HG02870 (cell line): ENCODE measurements at regions not wholly inside any gene's neighbourhood (a gene's known extent, or its start where the extent isn't known, plus 50 kb on each side); places are given as distances from the start of the nearest gene placed in this dataset.
"Not testable (repeated sequence)": the region's sequence is repeated elsewhere in the genome, so short reads cannot be mapped to it uniquely, and the experiment has no call there.

Experiments
- ATAC-seq: cut with Tn5 transposase; IDR thresholded peaks from one replicate; pipeline ENCODE4 v1.9.1; 2021; ENCODE audit warnings: mild to moderate bottlenecking, moderate library complexity; ENCODE audit not compliant: unreplicated experiment

DNA sequence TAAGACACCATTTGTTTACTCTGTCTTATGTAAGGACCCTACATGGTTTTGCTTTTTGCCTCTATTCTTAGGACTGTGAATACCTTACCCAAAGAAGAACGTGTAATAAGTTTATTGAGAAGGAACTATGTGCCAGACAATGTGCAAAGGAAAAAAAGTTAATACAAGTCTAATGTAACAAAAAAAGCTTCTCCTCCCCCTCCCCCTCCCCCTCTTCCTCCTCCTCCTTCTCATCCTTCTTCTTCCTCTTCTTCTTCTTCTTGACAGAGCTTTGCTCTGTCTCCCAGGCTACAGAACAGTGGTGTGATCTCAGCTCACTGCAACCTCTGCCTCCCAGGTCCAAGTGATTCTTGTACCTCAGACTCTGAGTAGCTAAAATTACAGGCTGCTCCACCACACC is 50.9 kb upstream of the MITF start:
- ATAC-seq: no peak

DNA sequence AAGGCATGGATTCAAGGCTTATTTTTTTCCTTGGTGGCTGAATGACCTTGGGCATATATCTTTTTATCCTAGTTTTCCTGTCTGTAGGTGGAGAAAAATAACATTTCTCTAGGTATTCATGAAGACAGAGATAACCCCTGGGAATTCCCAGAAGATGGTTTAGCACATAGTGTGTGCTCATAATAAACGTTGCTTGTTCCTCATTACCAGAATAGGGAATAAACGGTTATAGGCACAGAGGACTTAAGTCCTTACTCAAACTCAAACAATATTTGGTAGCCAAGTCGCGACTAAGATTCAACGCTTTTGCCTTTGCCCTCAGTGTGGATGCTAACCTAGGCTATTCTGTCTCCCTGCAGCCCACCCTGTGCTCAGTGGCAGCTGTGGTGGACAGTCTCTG is 51.6 kb upstream of the MITF start:
- ATAC-seq: no peak

DNA sequence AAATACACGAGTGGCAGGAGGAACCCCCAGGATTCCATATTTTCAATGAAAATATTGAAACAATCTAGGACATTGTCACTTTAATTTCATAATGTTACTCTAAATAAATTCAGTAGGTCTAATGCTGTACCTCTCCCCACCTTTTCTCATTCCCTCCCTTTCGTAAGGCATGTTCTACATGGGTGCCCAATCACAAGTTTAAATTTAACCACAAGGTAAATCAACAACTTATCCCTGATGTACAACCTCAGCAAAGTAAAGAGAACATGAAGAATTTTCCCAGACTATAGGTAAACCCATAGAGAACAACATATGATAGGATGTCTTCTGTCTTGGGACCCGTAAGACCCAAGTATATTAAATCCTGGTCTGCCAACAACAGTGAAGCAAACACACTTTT is 53.2 kb upstream of the MITF start:
- no peak for ATAC-seq

DNA sequence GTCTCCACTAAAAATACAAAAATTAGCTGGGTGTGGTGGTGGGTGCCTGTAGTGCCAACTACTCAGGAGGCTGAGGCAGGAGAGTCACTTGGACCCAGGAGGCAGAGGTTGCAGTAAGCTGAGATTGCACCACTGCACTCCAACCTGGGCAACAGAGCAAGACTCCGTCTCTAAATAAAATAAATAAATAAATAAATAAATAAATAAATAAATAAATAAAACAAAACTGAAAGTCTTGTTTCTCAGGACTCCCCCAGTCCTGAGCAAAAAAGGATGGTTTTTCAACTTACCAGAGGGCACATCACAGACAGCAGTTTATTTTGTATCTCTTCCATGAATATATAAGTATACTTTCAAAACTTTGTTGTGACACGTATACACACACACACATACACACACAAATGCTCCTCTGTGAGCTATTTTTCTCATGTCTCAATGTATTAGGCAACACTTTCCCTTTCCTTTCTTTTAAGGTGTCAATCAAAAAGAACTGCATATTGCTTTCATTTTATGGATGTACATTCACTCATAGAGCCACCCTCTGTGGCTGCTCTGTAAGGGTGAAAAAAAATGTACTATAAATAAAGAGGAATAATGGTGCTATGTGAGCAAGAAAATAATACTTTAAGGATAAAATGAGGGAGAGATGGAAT is 54.8 kb upstream of the MITF start:
- ATAC-seq: no peak

DNA sequence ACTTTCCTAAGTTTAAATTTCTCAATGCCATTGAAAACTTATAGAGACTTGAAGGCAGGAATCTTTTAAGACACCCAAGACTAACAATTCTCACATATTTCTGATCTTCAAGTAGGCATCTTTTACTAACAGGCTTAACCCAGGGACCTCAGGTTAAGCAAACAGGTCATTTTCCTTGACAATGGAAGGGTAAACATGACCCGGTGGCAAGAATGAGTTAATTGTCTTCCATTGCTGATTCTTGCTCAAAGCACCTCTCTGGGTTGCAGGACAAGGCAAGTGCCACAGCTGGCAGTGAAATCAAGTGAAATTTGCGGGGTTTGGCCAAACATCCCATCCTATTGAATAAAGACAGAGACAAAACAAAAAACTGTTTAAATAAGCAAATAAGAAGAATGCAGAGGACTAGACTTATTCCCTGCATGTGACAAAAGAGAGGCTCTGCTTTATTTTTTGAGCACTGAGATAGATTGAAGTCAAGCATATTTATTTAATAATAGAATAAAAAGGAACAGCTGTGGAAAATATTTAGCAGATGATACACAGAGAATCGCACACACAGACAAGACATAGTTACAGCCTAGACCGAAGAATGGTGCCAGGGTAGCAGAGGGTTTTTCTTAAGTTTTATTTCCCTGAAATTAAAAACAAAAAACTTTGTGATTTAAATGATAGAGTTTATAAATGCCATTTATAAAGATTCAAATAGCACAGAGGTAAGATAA is 56.0 kb upstream of the MITF start:
- ATAC-seq: no peak

DNA sequence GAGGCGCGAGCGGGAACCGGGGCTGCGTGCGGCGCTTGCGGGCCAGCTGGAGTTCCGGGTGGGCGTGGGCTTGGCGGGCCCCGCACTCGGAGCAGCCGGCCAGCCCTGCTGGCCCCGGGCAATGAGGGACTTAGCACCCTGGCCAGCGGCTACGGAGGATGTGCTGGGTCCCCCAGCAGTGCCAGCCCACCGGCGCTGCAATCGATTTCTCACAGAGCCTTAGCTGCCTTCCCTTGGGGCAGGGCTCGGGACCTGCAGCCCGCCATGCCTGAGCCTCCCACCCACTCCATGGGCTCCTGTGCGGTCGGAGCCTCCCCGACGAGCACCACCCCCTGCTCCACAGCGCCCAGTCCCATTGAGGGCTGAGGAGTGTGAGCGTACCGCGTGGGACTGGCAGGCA is 61.8 kb upstream of the MITF start:
- not testable (repeated sequence) for ATAC-seq

DNA sequence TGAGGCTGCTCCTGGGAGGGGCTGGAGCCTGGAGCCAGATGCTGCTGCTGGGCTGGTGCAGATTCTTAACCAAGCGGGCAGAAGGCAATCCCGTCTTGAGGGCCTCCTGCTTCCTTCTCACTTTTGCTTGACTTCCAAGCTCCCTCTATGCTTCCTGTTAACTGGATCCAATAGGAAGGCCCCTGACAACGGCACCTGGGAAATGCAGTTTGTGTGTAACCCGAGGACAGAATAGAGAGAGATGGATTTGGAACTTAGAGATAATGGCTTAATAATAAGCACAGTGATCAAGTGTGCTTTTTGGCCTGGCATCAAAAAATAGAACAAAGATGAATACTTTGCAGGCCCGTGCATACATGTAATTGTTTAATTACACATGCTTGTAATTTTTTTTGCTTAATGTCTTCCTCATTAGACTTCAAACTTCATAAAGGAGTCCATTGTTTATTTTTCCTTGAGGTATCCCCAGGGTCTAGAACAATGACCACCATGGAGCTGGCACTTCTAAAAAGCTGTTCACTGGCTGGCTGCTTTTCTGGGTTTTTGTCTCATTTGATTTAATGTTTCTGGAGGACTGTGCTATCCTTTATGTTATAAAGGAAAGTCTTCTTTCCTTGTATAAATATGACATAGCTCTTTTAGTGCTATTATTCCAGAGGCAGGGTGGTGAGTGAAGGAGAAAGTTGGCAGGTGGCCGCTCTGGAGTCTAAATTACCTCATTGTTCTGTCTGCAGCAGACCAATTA is 63.3 kb upstream of the MITF start:
- no peak for ATAC-seq

DNA sequence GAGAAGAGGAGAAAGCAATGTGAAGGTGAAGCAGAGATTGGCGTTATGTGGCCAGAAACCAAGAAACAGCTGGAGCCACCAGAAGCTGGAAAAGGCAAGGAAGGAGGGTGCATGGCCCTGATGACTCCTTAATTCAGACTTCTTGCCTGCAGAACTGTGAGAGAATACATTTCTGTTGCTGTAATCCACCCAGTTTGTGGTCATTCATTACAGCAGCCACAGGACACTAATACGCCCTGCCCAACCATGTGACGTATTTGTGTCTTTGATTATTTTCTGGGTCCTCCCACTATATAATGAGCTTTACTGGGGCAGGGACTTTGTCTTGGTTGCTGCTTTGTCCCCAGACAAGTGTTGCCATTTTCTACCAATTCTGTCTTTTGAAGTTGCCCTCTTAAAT is 64.5 kb upstream of the MITF start:
- no peak for ATAC-seq

DNA sequence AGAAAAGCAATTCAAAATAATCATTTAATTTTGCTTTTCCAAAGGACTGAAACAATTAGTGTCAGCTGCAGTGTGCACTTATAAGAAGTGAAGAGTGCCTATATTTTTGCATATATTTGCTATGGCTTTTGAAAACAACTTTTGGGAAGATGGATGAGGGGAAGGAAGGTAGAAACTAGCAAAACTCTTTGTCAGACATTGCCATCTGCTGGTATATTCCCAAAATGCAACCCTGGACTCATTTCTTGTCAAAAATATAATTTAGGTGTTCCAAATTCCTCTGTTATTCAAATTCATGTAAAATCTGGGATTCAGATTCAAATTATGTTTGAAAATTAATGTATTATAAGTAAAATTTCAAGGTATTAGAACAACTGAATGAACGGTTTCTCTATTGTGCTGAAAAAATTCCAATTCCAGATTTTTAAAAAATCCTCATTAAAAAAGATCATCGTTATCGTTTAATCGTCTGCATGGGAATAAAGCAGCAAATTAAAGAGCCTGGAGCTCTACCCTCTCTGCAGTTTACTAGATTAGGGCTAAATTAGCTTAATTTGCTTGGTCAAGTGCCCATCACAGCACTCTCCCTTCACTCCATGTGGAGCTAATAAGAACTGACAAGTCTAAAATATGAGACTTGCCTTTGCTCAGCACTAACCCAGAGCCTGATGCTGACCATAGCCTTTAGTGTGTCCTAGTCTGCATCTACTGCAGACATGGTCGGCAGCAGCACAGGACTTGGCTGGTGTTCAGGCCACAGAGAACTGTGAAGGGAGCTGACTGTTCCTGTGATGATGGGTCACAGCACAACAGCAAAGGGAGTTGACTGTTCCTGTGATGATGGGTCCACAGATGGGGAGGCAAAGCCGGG is 67.9 kb upstream of the MITF start:
- no peak for ATAC-seq

DNA sequence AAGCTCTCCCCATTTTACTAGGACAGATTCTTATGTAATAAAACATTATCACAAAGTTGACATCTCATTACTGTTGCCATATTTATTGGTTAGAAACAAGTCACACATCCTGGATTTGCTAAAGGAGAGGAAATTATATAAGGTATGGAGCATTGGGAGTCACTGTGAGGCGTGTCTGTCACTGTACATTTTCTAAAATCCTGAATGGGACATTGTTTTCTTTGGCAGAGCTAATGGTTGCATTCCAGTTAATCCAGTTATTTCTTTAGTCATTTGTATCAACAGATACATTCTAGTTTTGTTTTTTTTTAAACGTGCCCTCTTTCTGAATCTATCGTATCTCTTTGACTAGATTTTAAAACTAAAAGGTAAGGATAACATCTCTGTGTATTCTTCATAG is 70.2 kb upstream of the MITF start:
- no peak for ATAC-seq

DNA sequence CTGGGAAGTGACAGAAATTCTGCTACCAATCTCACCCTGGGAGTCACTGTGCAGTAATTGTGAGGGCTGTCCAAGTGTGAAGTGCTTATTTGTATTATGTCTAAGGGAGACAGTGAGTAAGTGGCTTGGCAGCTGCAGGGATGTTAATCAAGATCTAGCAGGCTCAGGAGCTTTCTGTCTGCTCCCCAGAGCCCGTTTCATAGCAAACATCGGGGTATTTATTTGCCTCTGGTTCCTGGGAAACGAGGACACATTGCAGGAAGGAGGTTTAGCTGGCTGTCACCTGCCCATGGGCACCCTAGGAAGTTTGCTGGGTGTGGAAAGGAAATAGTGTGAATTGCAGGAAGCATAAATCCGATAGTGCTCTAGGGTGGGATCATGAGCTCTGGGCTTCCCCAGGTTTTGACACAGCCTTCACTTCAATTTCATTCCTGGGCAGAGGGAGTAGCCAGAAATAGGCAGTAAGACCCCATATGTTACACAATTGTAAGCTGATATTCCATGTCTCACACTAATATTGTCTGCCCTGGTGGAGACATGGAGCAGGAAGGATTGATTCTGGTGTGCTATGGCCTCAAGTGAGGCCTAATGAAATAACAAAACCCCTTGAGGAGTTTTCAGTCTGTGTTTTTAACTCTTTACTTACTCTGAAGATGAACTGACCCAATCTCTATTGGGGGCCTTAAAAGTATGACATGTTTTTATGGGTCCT is 74.1 kb upstream of the MITF start:
- ATAC-seq: no peak

DNA sequence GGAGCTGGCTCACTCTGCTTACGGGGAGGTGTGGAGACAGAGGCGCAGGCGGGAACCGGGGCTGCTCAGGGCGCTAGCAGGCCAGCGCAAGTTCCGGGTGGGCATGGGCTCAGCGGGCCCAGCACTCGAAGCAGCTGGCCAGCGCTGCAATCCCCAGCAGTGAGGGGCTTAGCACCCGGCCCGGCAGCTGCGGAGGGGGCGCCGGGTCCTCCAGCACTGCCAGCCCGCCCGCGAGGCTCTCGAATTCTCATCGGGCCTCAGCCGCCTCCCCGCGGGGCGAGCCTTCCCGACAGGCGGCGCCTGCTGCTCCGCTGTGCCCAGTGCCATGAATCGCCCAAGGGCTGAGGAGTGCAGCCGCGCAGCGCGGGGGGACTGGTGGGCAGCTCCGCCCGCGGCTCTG is 78.6 kb upstream of the MITF start:
- ATAC-seq: no peak

DNA sequence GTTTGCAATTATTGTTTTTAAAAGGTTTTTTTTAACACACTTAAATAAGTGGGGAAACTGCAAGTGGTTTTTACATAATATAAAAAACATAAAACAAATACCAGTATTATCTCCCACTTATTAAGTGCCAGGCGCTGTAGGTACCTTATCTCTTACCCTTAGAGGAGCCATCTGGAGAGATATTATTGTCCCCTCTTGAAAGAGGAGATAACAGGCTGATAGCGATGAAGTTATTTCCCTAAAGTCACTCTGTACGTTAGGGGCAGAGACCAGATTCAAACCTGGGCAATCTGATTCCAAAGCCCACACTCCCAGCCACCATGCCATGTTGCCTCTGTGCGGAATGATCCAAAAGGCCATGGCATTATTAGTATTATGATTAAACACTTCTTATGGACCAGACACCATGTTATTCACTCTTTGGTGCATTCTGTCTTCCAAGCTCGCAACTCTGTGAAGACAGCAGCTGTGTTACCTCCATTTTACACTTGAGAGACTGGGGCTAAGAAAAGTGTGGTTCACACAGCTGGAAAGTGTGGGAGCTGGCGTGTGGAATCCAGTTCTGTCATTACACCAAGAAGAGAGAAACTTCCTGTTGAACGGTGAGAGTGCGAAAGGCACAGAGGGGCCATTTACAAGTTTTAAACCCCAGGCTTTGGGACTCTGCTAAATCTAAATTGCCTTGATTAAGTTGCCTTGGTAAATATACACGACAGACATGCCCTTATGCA is 79.9 kb upstream of the MITF start:
- ATAC-seq: no peak

DNA sequence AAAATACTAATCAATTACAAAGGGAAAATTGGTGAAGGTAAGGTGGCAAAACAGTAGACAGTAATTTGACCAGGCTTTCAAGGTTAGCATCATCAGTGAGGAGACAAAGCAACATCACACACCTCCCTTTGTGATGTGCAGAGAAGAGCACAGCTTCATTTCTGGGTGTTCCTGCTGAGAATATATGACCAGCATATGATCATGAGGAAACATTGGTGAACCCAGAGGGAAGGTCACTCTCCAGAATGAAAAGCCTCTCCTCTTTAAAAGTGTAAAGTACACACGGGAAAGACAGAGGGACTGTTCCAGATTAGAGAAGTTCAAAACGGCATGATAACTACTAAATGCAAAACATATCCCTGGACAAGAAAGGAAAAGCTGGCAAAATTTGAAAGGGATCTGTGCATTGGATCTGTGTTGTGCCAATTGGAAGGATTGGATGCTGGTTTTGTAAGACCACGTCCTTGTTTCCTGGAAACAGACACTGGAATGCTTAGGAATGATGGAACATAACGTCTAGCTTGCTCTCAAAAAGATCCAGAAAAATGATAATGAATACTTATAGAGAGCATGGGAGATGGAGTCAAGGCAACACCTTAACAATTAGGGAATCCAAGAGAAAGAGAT is 80.6 kb upstream of the MITF start:
- ATAC-seq: no peak

DNA sequence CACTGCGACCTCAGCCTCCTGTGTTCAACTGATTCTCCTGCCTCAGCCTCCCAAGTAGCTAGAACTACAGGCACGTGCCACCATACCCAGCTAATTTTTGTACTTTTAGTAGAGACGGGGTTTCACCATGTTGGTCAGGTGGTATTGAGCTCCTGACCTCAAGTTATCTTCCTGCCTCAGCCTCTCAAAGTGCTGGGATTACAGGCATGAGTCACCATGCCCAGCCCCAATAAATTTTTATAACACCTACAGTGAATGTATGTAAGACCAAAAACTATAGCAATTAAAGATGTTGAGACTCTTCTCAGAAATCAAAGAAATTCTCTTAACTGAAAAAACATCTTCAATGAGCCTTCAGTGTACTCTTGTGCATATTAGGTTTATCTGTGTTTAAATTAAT is 82.2 kb upstream of the MITF start:
- not testable (repeated sequence) for ATAC-seq

DNA sequence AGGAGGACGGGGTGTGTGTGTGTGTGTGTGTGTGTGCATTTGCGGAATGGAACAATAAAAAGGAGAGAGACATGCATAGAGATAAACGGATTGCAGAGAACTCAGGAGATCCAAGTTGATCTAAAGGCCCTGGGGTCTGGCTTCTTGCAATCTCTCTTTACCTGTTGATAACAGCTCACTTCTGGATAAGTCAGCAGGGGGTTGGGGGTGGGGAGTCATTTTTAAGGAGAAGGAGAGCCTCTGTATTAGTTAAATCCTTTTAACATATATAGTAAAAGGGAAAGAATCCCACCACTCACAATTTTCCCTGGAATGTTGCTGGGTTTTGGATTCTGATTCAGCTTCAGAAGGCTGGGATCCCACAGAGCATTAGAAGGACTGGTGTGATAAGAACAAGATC is 87.5 kb upstream of the MITF start:
- ATAC-seq: no peak

DNA sequence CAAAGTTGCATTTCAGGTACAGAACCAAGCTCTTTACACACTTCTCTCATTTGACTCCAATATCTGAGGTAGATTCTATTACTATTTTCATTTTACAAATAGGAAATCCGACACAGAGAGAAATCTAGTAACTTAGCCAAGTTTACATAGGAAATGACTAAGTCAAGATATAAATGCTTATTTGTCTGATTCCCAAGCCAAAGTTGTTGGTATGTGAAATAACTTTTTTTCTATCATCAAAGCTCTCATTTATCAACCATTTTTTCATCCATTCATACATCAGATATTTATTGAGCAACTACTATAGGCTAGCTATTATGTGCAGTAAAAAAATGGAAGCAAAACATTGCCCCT is 89.2 kb upstream of the MITF start:
- no peak for ATAC-seq

DNA sequence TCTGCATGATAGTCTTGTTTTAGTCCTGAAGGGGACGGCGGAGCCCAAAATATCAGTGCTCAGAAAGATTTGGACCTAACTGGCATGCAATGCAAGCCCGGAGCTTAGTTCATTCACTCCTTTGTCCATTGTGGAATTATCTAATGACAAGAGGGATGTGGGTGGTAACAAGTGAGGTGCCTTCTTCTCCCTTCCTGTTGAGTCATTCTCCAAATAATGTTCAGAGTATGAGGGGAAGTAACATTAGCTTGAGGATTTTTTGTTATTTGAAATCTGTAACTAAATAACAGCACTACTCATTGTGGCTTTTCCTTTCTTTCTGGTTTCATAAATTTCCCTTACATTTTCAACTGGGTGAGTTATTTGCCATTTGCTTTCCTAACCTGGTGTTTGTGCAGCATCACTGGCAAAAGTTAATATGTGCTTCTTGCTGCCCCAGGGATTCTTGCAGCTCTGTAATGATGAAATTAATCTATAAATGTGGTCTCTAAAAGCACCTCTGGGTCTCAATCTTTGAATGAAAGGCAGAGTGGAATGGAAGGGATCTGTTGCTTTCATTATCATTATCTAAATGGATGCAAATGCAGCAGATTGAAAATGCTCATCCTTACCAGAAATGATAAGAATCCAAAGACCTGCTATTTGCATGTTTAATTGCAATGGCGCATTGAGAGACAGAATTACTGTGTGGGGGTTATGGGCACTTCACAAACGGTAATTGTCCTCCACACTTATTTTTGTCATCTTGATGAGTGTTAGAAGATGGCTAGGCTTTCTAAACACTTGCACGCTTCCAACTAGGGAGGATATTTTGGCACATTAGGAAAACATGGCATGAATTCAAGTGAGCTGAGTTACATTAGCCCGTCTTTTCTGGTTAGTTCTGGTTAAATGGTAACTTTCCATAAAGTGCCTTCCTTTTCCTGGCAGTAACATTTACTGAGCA is 89.9 kb upstream of the MITF start:
- ATAC-seq: no peak
